Heart right ventricle (tissue), 16 donors: ENCODE measurements at regions not wholly inside any gene's neighbourhood (a gene's known extent, or its start where the extent isn't known, plus 50 kb on each side); places are given as distances from the start of the nearest gene placed in this dataset.

Experiments used
- ATAC-seq, 8 donors: fragments of 200-7000 bp; cut with Tn5 transposase; one replicate each; pipeline ENCODE4 v1.9.1; 2020; ENCODE audit warnings: mild to moderate bottlenecking in 8 of 8, moderate library complexity in 8 of 8, moderate number of reproducible peaks in 1 of 8
- DNase-seq, 2 donors: peaks; one replicate each; pipeline ENCODE4 v3.0.0-alpha.2; 2020
- H3K27ac ChIP-seq, 10 donors: fragments of 200-600 bp; sonication (generic) in 2 of 10; one replicate each; pipeline versions ENCODE4 v1.5.0 to v1.8.0; 2020 to 2022; ENCODE audit warnings: mild to moderate bottlenecking in 3 of 10
- H3K27me3 ChIP-seq, 7 donors: fragments of 200-600 bp; one replicate each; pipeline ENCODE4 v1.8.0; 2021 to 2022; ENCODE audit warnings: mild to moderate bottlenecking in 2 of 7
- H3K36me3 ChIP-seq, 9 donors: fragments of 200-600 bp; sonication (generic) in 1 of 9; one replicate each; pipeline versions ENCODE4 v1.5.0 to v1.8.0; 2020 to 2022; ENCODE audit warnings: mild to moderate bottlenecking in 2 of 9
- H3K4me1 ChIP-seq, 9 donors: fragments of 200-600 bp; sonication (generic) in 1 of 9; one replicate each; pipeline versions ENCODE4 v1.5.0 to v1.8.0; 2020 to 2022; ENCODE audit warnings: mild to moderate bottlenecking in 4 of 9
- H3K4me3 ChIP-seq, 10 donors: fragments of 200-600 bp; sonication (generic) in 2 of 10; one replicate each; pipeline versions ENCODE4 v1.5.0 to v1.8.0; 2020 to 2022; ENCODE audit warnings: mild to moderate bottlenecking in 7 of 10, moderate library complexity in 2 of 10
- H3K9me3 ChIP-seq, 11 donors: fragments of 200-600 bp in 10 of 11; sonication (generic) in 2 of 11; one replicate each; pipeline versions ENCODE4 v1.5.0 to v1.8.0; 2013 to 2022; ENCODE audit warnings: mild to moderate bottlenecking in 2 of 11, control low read depth in 1 of 11, moderate library complexity in 1 of 11
- CTCF ChIP-seq, 9 donors: fragments of 200-600 bp; sonication (generic) in 2 of 9; IDR thresholded peaks; one replicate each; pipeline versions ENCODE4 v1.5.0 to v1.8.0; 2021 to 2022; ENCODE audit warnings: antibody characterized with exemption in 9 of 9, mild to moderate bottlenecking in 5 of 9, moderate library complexity in 1 of 9
- WGBS, 2 donors: extraction: QIAGEN DNeasy Blood & Tissue Kit; methylation state at CpG; one replicate each; pipeline ENCODE4 v1.1.7; 2013; ENCODE audit warnings: inconsistent platforms in 1 of 2; 5-methylcytosine and 5-hydroxymethylcytosine counted together
- intact Hi-C, 10 donors: fragments of 100-400 bp; cut with DNase I; formaldehyde crosslinking; loops; one replicate each; pipeline versions ENCODE4 v1.11.1 to v1.14.2; 2022
- donor health status: Arrhythmogenic right ventricular cardiomyopathy.
- donor health status: ischemic (EF 13 %, LVEDD 7.1; RV severe dilation, severe dysfunction).
- donor health status: healthy with polysubstance abuse.
- donor health status: DM: no; HTN: yes; CAD: no.
- donor health status: DM: no; HTN: no; CAD: no.
- donor health status: ischemic (EF 25% LVEDD 6.9; RV normal size, moderate dysfunction).
- donor health status: ischemic (EF 25% LVEDD 5.7; RV mildly dilated, moderate dysfunction).
- donor health status: healthy.
- donor health status: DM: yes; HTN: yes; CAD: no.
- donor health status: Ischemic cardiomyopathy.
- donor health status: ischemic (EF 35%, LVEDD 5.7; RV mildly dilated, moderate dysfunction).
- donor health status: nonischemic (EF 11% LVEDD 7.7; RV severe dilation, severe dysfunction).
- donor health status: DM: yes; HTN: yes; CAD: no.
- donor health status: PGD.
- donor health status: ischemic (EF 29% LVEDD 5.4; RV normal size, mild dysfunction).
- donor health status: nonischemic (EF 23%, LVEDD 6.1; RV moderate dilation, normal function).

- ATAC-seq, result no peak
- H3K9me3 ChIP-seq, result peaks cover 0 to 11% (median 0%) of the 10 kb centered on the region in 11 donors
- no peak for TF ChIP-seq CTCF (IDR thresholded peaks at IDR 0.05)
- H3K27me3 ChIP-seq, result peaks cover 0 to 14% (median 0%) of the 10 kb centered on the region in 7 donors
- no peaks in the 10 kb centered on the region for H3K36me3 ChIP-seq
- H3K4me1 ChIP-seq, result no peaks in the 10 kb centered on the region
- WGBS, 2 donors, result 89 to 90% methylated on average over 2 of the region's 2 CpGs
- DNase-seq, result no peak
- H3K4me3 ChIP-seq, result no peak overlapping the region
- H3K27ac ChIP-seq, result no peak overlapping the region
- intact Hi-C loops, result no loop called here
Observed at GRCh38 chr7:22027475-22027874, 81.8 kb upstream of the CDCA7L start.

GRCh38 chr7:22025983-22026382 is 80.3 kb upstream of the CDCA7L start:
- TF ChIP-seq CTCF (IDR thresholded peaks at IDR 0.05), result no peak
- Histone ChIP-seq H3K27me3 (peaks cover 0 to 14% (median 0%) of the 10 kb centered on the region in 7 donors), H3K27ac (no peak overlapping the region), H3K9me3 (peaks cover 0 to 7% (median 0%) of the 10 kb centered on the region in 11 donors), H3K36me3 (no peaks in the 10 kb centered on the region), H3K4me1 (no peaks in the 10 kb centered on the region), H3K4me3 (no peak overlapping the region)
- ATAC-seq (no peak), DNase-seq (no peak)
- WGBS, 2 donors, result 87% methylated on average over 7 of the region's 7 CpGs
- intact Hi-C loops, result no loop called here

GRCh38 chr7:22025075-22025474 is 79.4 kb upstream of the CDCA7L start:
- TF ChIP-seq CTCF (IDR thresholded peaks at IDR 0.05), result no peak
- no peak overlapping the region for H3K4me3 ChIP-seq

GRCh38 chr7:22019931-22020330 is 74.2 kb upstream of the CDCA7L start:
- ATAC-seq, result no peak
- WGBS, 2 donors, result 90 to 93% methylated on average over 3 of the region's 3 CpGs
- intact Hi-C loops, result no loop called here
- peaks cover 0 to 12% (median 5%) of the 10 kb centered on the region in 7 donors for H3K27me3 ChIP-seq
- DNase-seq, result no peak
- no peak overlapping the region for H3K4me3 ChIP-seq
- no peaks in the 10 kb centered on the region for H3K36me3 ChIP-seq
- TF ChIP-seq CTCF (IDR thresholded peaks at IDR 0.05), result no peak
- no peaks in the 10 kb centered on the region for H3K4me1 ChIP-seq
- no peaks in the 10 kb centered on the region for H3K9me3 ChIP-seq
- no peak overlapping the region for H3K27ac ChIP-seq

More at GRCh38 chr7:22025075-22025474, 79.4 kb upstream of the CDCA7L start:
- no peaks in the 10 kb centered on the region for H3K4me1 ChIP-seq
- peaks cover 0 to 18% (median 4%) of the 10 kb centered on the region in 7 donors for H3K27me3 ChIP-seq
- peaks cover 0 to 7% (median 0%) of the 10 kb centered on the region in 11 donors for H3K9me3 ChIP-seq
- ATAC-seq, result no peak
- DNase-seq, result no peak
- H3K36me3 ChIP-seq, result no peaks in the 10 kb centered on the region
- 98% methylated on average over 2 of the region's 2 CpGs for WGBS, 2 donors
- no peak overlapping the region for H3K27ac ChIP-seq
- intact Hi-C loops, result no loop called here
